ENCODE measurements at regions not wholly inside any gene's neighbourhood (a gene's known extent, or its start where the extent isn't known, plus 50 kb on each side); places are given as distances from the start of the nearest gene placed in this dataset.

- no peak overlapping the region for H3K9ac ChIP-seq
- H3K36me3 ChIP-seq (ENCODE audit: insufficient read depth): no peaks in the 10 kb centered on the region
- no peak overlapping the region for H2AFZ ChIP-seq (ENCODE audit: low read depth)
- no peaks in the 10 kb centered on the region for H3K27me3 ChIP-seq (ENCODE audit: insufficient read depth, low read depth)
- H3K4me3 ChIP-seq (IDR thresholded peaks at IDR 0.05; ENCODE audit: insufficient read depth, low read depth, low read length): no peak overlapping the region
- no peak for TF ChIP-seq CTCF (conservative IDR thresholded peaks at IDR 0.05; ENCODE audit: low read depth, low read length)
- no peaks in the 10 kb centered on the region for H3K79me2 ChIP-seq (ENCODE audit: insufficient read depth, low read depth)
- no peaks in the 10 kb centered on the region for H3K4me1 ChIP-seq (ENCODE audit: low read depth, poor library complexity, severe bottlenecking)
- no peak overlapping the region for H3K27ac ChIP-seq
- no peak overlapping the region for H3K4me2 ChIP-seq
- no peaks in the 10 kb centered on the region for H4K20me1 ChIP-seq (ENCODE audit: insufficient read depth)
Observed at GRCh38 chr5:18675041-18675440, 1040.8 kb downstream of the TAF11L14 start.

- H3K79me2 ChIP-seq (ENCODE audit: insufficient read depth, low read depth): no peaks in the 10 kb centered on the region
- no peaks in the 10 kb centered on the region for H3K36me3 ChIP-seq (ENCODE audit: insufficient read depth)
- no peaks in the 10 kb centered on the region for H3K4me1 ChIP-seq (ENCODE audit: low read depth, poor library complexity, severe bottlenecking)
- H3K27me3 ChIP-seq (ENCODE audit: insufficient read depth, low read depth): no peaks in the 10 kb centered on the region
- no peak overlapping the region for H3K9ac ChIP-seq
- no peak overlapping the region for H3K27ac ChIP-seq
- no peak overlapping the region for H3K4me2 ChIP-seq
- H2AFZ ChIP-seq (ENCODE audit: low read depth): no peak overlapping the region
- no peak overlapping the region for H3K4me3 ChIP-seq (IDR thresholded peaks at IDR 0.05; ENCODE audit: insufficient read depth, low read depth, low read length)
- H4K20me1 ChIP-seq (ENCODE audit: insufficient read depth): no peaks in the 10 kb centered on the region
- TF ChIP-seq CTCF (conservative IDR thresholded peaks at IDR 0.05; ENCODE audit: low read depth, low read length): no peak
Observed at GRCh38 chr5:18686253-18686652, 1052.0 kb downstream of the TAF11L14 start.

- Histone ChIP-seq H3K9ac (no peak overlapping the region), H4K20me1 (ENCODE audit: insufficient read depth) (no peaks in the 10 kb centered on the region), H3K4me2 (no peak overlapping the region), H2AFZ (ENCODE audit: low read depth) (no peak overlapping the region), H3K79me2 (ENCODE audit: insufficient read depth, low read depth) (no peaks in the 10 kb centered on the region), H3K36me3 (ENCODE audit: insufficient read depth) (no peaks in the 10 kb centered on the region), H3K27me3 (ENCODE audit: insufficient read depth, low read depth) (no peaks in the 10 kb centered on the region), H3K27ac (no peak overlapping the region), H3K4me1 (ENCODE audit: low read depth, poor library complexity, severe bottlenecking) (no peaks in the 10 kb centered on the region), H3K4me3 (IDR thresholded peaks at IDR 0.05; ENCODE audit: insufficient read depth, low read depth, low read length) (no peak overlapping the region)
- no peak for TF ChIP-seq CTCF (conservative IDR thresholded peaks at IDR 0.05; ENCODE audit: low read depth, low read length)
Observed at GRCh38 chr5:18687429-18687828, 1053.2 kb downstream of the TAF11L14 start.

- Histone ChIP-seq H2AFZ (ENCODE audit: low read depth) (no peak overlapping the region), H3K4me2 (no peak overlapping the region)
Observed at GRCh38 chr5:18699681-18700080, 1065.4 kb downstream of the TAF11L14 start.

More at GRCh38 chr5:18699681-18700080, 1065.4 kb downstream of the TAF11L14 start:
- Histone ChIP-seq H4K20me1 (ENCODE audit: insufficient read depth) (no peaks in the 10 kb centered on the region), H3K4me3 (IDR thresholded peaks at IDR 0.05; ENCODE audit: insufficient read depth, low read depth, low read length) (no peak overlapping the region), H3K79me2 (ENCODE audit: insufficient read depth, low read depth) (no peaks in the 10 kb centered on the region), H3K27me3 (ENCODE audit: insufficient read depth, low read depth) (no peaks in the 10 kb centered on the region), H3K9ac (no peak overlapping the region), H3K27ac (no peak overlapping the region), H3K4me1 (ENCODE audit: low read depth, poor library complexity, severe bottlenecking) (peaks cover 17% of the 10 kb centered on the region), H3K36me3 (ENCODE audit: insufficient read depth) (no peaks in the 10 kb centered on the region)
- TF ChIP-seq CTCF (conservative IDR thresholded peaks at IDR 0.05; ENCODE audit: low read depth, low read length): no peak
